CD8-positive, alpha-beta memory T cell (primary cell): ENCODE measurements at regions not wholly inside any gene's neighbourhood (a gene's known extent, or its start where the extent isn't known, plus 50 kb on each side); places are given as distances from the start of the nearest gene placed in this dataset.

Experiments
- CTCF ChIA-PET: fragments of 350-600 bp; sonication (Branson Sonifier 250); formaldehyde crosslinking; loops from one replicate; lab custom pipeline; 2021; ENCODE audit warnings: antibody characterized with exemption; lab: Charles Lee
- POLR2A ChIA-PET: fragments of 350-600 bp; sonication (Branson Sonifier 250); formaldehyde crosslinking; loops from one replicate; lab custom pipeline; 2021; ENCODE audit warnings: antibody characterized with exemption; lab: Charles Lee
- DNase-seq, 5 donors: peaks; one replicate each; pipeline versions ENCODE4 v3.0.0 to v3.0.0-alpha.2; 2020 to 2022; ENCODE audit warnings: mixed read lengths in 1 of 5
- H3K27ac ChIP-seq: one replicate; pipeline ENCODE4 v1.7.0; 2013; ENCODE audit warnings: low read depth, mild to moderate bottlenecking, low read length, moderate library complexity
- H3K27me3 ChIP-seq: 2 replicates; pipeline ENCODE4 v1.7.0; 2013; ENCODE audit warnings: low read length, mild to moderate bottlenecking; ENCODE audit not compliant: insufficient read depth, poor library complexity, severe bottlenecking
- H3K36me3 ChIP-seq: 2 replicates; pipeline ENCODE4 v1.7.0; 2013; ENCODE audit warnings: mild to moderate bottlenecking, low read length, moderate library complexity; ENCODE audit not compliant: insufficient read depth
- H3K4me1 ChIP-seq: 2 replicates; pipeline ENCODE4 v1.7.0; 2013; ENCODE audit warnings: mild to moderate bottlenecking, low read length, moderate library complexity; ENCODE audit not compliant: insufficient read depth
- H3K4me3 ChIP-seq: 2 replicates; pipeline ENCODE4 v1.7.0; 2013; ENCODE audit warnings: mild to moderate bottlenecking, low read length
- H3K9me3 ChIP-seq: 2 replicates; pipeline ENCODE4 v1.7.0; 2013; ENCODE audit warnings: mild to moderate bottlenecking, low read length
- H3K27ac Mint-ChIP-seq, 8 donors: one replicate each; pipeline ENCODE4 v1.8.0; 2020 to 2021; ENCODE audit warnings: mixed read lengths in 8 of 8, mild to moderate bottlenecking in 6 of 8, inconsistent platforms in 3 of 8, moderate library complexity in 3 of 8
- H3K27me3 Mint-ChIP-seq, 2 donors: one replicate each; pipeline ENCODE4 v1.8.0; 2020 to 2021; ENCODE audit warnings: mixed read lengths in 2 of 2, mild to moderate bottlenecking in 1 of 2, moderate library complexity in 1 of 2
- H3K36me3 Mint-ChIP-seq, 3 donors: one replicate each; pipeline ENCODE4 v1.8.0; 2020 to 2021; ENCODE audit warnings: mixed read lengths in 3 of 3, inconsistent platforms in 1 of 3, mild to moderate bottlenecking in 1 of 3
- H3K4me1 Mint-ChIP-seq, 3 donors: one replicate each; pipeline ENCODE4 v1.8.0; 2020 to 2021; ENCODE audit warnings: mixed read lengths in 3 of 3, inconsistent platforms in 1 of 3, mild to moderate bottlenecking in 1 of 3
- H3K4me3 Mint-ChIP-seq, 7 donors: one replicate each; pipeline ENCODE4 v1.8.0; 2020 to 2021; ENCODE audit warnings: mixed read lengths in 7 of 7, mild to moderate bottlenecking in 6 of 7, moderate library complexity in 4 of 7, inconsistent platforms in 2 of 7
- H3K9me3 Mint-ChIP-seq, 5 donors: one replicate each; pipeline ENCODE4 v1.8.0; 2020 to 2022; ENCODE audit warnings: mixed read lengths in 5 of 5, mild to moderate bottlenecking in 3 of 5, moderate library complexity in 2 of 5, inconsistent platforms in 1 of 5

GRCh38 chr2:40550085-40550484 lies 98.2 kb upstream of the SLC8A1 start:
- Mint-ChIP-seq H3K27ac (no peak overlapping the region), H3K4me1 (no peaks in the 10 kb centered on the region), H3K9me3 (peaks cover 2 to 10% (median 3%) of the 10 kb centered on the region in 5 donors), H3K36me3 (no peaks in the 10 kb centered on the region), H3K27me3 (no peaks in the 10 kb centered on the region), H3K4me3 (no peak overlapping the region)
- Histone ChIP-seq H3K27ac (no peak overlapping the region), H3K9me3 (no peaks in the 10 kb centered on the region), H3K27me3 (no peaks in the 10 kb centered on the region), H3K4me1 (no peaks in the 10 kb centered on the region), H3K4me3 (no peak overlapping the region), H3K36me3 (no peaks in the 10 kb centered on the region)
- DNase-seq: no peak
- CTCF ChIA-PET: no interaction called here
- POLR2A ChIA-PET: no interaction called here

- no peaks in the 10 kb centered on the region for H3K27me3 ChIP-seq
- H3K9me3 Mint-ChIP-seq: peaks cover 0 to 10% (median 4%) of the 10 kb centered on the region in 5 donors
- no peak overlapping the region for H3K4me3 ChIP-seq
- DNase-seq: no peak
- no peak overlapping the region for H3K27ac Mint-ChIP-seq
- no peaks in the 10 kb centered on the region for H3K4me1 ChIP-seq
- H3K27me3 Mint-ChIP-seq: no peaks in the 10 kb centered on the region
- H3K9me3 ChIP-seq: no peaks in the 10 kb centered on the region
- no peak overlapping the region for H3K4me3 Mint-ChIP-seq
- no peaks in the 10 kb centered on the region for H3K36me3 Mint-ChIP-seq
- no peak overlapping the region for H3K27ac ChIP-seq
- ChIA-PET CTCF (no interaction called here), POLR2A (no interaction called here)
- no peaks in the 10 kb centered on the region for H3K36me3 ChIP-seq
- no peaks in the 10 kb centered on the region for H3K4me1 Mint-ChIP-seq
These were observed 99.2 kb upstream of the SLC8A1 start for GRCh38 chr2:40551081-40551480.

- no peak overlapping the region for H3K4me3 ChIP-seq
- H3K27ac ChIP-seq: no peak overlapping the region
- H3K9me3 Mint-ChIP-seq: peaks cover 0 to 3% (median 2%) of the 10 kb centered on the region in 5 donors
- no peaks in the 10 kb centered on the region for H3K36me3 ChIP-seq
- H3K36me3 Mint-ChIP-seq: no peaks in the 10 kb centered on the region
- H3K27me3 ChIP-seq: no peaks in the 10 kb centered on the region
- no peaks in the 10 kb centered on the region for H3K4me1 Mint-ChIP-seq
- no peak overlapping the region for H3K27ac Mint-ChIP-seq
- ChIA-PET POLR2A (no interaction called here), CTCF (no interaction called here)
- H3K27me3 Mint-ChIP-seq: no peaks in the 10 kb centered on the region
- no peak for DNase-seq
- H3K4me1 ChIP-seq: no peaks in the 10 kb centered on the region
- no peaks in the 10 kb centered on the region for H3K9me3 ChIP-seq
- no peak overlapping the region for H3K4me3 Mint-ChIP-seq
These were observed 102.9 kb upstream of the SLC8A1 start for GRCh38 chr2:40554665-40555294.

- H3K4me1 ChIP-seq: no peaks in the 10 kb centered on the region
- H3K36me3 Mint-ChIP-seq: no peaks in the 10 kb centered on the region
- H3K4me3 ChIP-seq: no peak overlapping the region
- no peak for DNase-seq
- H3K36me3 ChIP-seq: no peaks in the 10 kb centered on the region
- no peaks in the 10 kb centered on the region for H3K9me3 ChIP-seq
- H3K27ac Mint-ChIP-seq: no peak overlapping the region
- CTCF ChIA-PET: no interaction called here
- no peak overlapping the region for H3K27ac ChIP-seq
- no peak overlapping the region for H3K4me3 Mint-ChIP-seq
- no peaks in the 10 kb centered on the region for H3K27me3 Mint-ChIP-seq
- H3K27me3 ChIP-seq: no peaks in the 10 kb centered on the region
- H3K4me1 Mint-ChIP-seq: no peaks in the 10 kb centered on the region
- peaks cover 0 to 3% (median 2%) of the 10 kb centered on the region in 5 donors for H3K9me3 Mint-ChIP-seq
- POLR2A ChIA-PET: no interaction called here
These were observed 104.4 kb upstream of the SLC8A1 start for GRCh38 chr2:40556293-40556692.

GRCh38 chr2:40556739-40557138 lies 104.8 kb upstream of the SLC8A1 start:
- ChIA-PET CTCF (no interaction called here), POLR2A (no interaction called here)
- no peak overlapping the region for H3K27ac Mint-ChIP-seq
- no peak overlapping the region for H3K4me3 Mint-ChIP-seq
- no peaks in the 10 kb centered on the region for H3K4me1 ChIP-seq
- no peaks in the 10 kb centered on the region for H3K36me3 ChIP-seq
- peaks cover 0 to 3% (median 2%) of the 10 kb centered on the region in 5 donors for H3K9me3 Mint-ChIP-seq
- no peak overlapping the region for H3K4me3 ChIP-seq
- no peaks in the 10 kb centered on the region for H3K27me3 ChIP-seq
- no peaks in the 10 kb centered on the region for H3K27me3 Mint-ChIP-seq
- H3K36me3 Mint-ChIP-seq: no peaks in the 10 kb centered on the region
- no peak overlapping the region for H3K27ac ChIP-seq
- no peaks in the 10 kb centered on the region for H3K9me3 ChIP-seq
- no peaks in the 10 kb centered on the region for H3K4me1 Mint-ChIP-seq
- no peak for DNase-seq

GRCh38 chr2:40558761-40559160 lies 106.9 kb upstream of the SLC8A1 start:
- H3K36me3 ChIP-seq: no peaks in the 10 kb centered on the region
- no peaks in the 10 kb centered on the region for H3K27me3 Mint-ChIP-seq
- no peaks in the 10 kb centered on the region for H3K4me1 Mint-ChIP-seq
- H3K9me3 ChIP-seq: no peaks in the 10 kb centered on the region
- H3K4me3 Mint-ChIP-seq: no peak overlapping the region
- no peaks in the 10 kb centered on the region for H3K36me3 Mint-ChIP-seq
- H3K4me3 ChIP-seq: no peak overlapping the region
- no peak for DNase-seq
- ChIA-PET CTCF (no interaction called here), POLR2A (no interaction called here)
- no peaks in the 10 kb centered on the region for H3K27me3 ChIP-seq
- no peak overlapping the region for H3K27ac Mint-ChIP-seq
- H3K9me3 Mint-ChIP-seq: peaks cover 0 to 4% (median 0%) of the 10 kb centered on the region in 5 donors
- H3K4me1 ChIP-seq: no peaks in the 10 kb centered on the region
- no peak overlapping the region for H3K27ac ChIP-seq

- Mint-ChIP-seq H3K27me3 (no peaks in the 10 kb centered on the region), H3K9me3 (peaks cover 0 to 6% (median 0%) of the 10 kb centered on the region in 5 donors), H3K4me3 (no peak overlapping the region), H3K36me3 (no peaks in the 10 kb centered on the region), H3K4me1 (no peaks in the 10 kb centered on the region), H3K27ac (no peak overlapping the region)
- ChIA-PET POLR2A (no interaction called here), CTCF (no interaction called here)
- no peaks in the 10 kb centered on the region for H3K36me3 ChIP-seq
- DNase-seq: no peak
- no peaks in the 10 kb centered on the region for H3K9me3 ChIP-seq
- no peaks in the 10 kb centered on the region for H3K4me1 ChIP-seq
- no peaks in the 10 kb centered on the region for H3K27me3 ChIP-seq
- H3K4me3 ChIP-seq: no peak overlapping the region
- no peak overlapping the region for H3K27ac ChIP-seq
These were observed 107.3 kb upstream of the SLC8A1 start for GRCh38 chr2:40559175-40559574.

GRCh38 chr2:40564184-40564583 lies 112.3 kb upstream of the SLC8A1 start:
- ChIA-PET CTCF (no interaction called here), POLR2A (no interaction called here)
- no peak for DNase-seq
- Histone ChIP-seq H3K4me3 (no peak overlapping the region), H3K4me1 (no peaks in the 10 kb centered on the region), H3K27me3 (no peaks in the 10 kb centered on the region), H3K27ac (no peak overlapping the region), H3K36me3 (no peaks in the 10 kb centered on the region), H3K9me3 (no peaks in the 10 kb centered on the region)
- no peaks in the 10 kb centered on the region for H3K4me1 Mint-ChIP-seq
- H3K9me3 Mint-ChIP-seq: peaks cover 0 to 8% (median 3%) of the 10 kb centered on the region in 5 donors
- no peak overlapping the region for H3K27ac Mint-ChIP-seq
- H3K36me3 Mint-ChIP-seq: no peaks in the 10 kb centered on the region
- H3K27me3 Mint-ChIP-seq: no peaks in the 10 kb centered on the region
- no peak overlapping the region for H3K4me3 Mint-ChIP-seq
